Osteocyte (in vitro differentiated cells): ENCODE measurements at regions not wholly inside any gene's neighbourhood (a gene's known extent, or its start where the extent isn't known, plus 50 kb on each side); places are given as distances from the start of the nearest gene placed in this dataset.
"Not testable (repeated sequence)": the region's sequence is repeated elsewhere in the genome, so short reads cannot be mapped to it uniquely, and the experiment has no call there.

Source experiments
- DNase-seq: peaks from one replicate; pipeline ENCODE4 v3.0.0; 2021; ENCODE audit warnings: mixed read lengths; ENCODE audit not compliant: unreplicated experiment; ENCODE audit errors: extremely low spot score
- H3K27ac Mint-ChIP-seq: one replicate; pipeline ENCODE4 v1.8.0; 2021; ENCODE audit warnings: mild to moderate bottlenecking, mixed read lengths; ENCODE audit not compliant: unreplicated experiment
- H3K27me3 Mint-ChIP-seq: one replicate; pipeline ENCODE4 v1.8.0; 2021; ENCODE audit warnings: mixed read lengths; ENCODE audit not compliant: unreplicated experiment
- H3K36me3 Mint-ChIP-seq: one replicate; pipeline ENCODE4 v1.8.0; 2021; ENCODE audit warnings: mixed read lengths; ENCODE audit not compliant: unreplicated experiment
- H3K4me1 Mint-ChIP-seq: one replicate; pipeline ENCODE4 v1.8.0; 2021; ENCODE audit warnings: mixed read lengths; ENCODE audit not compliant: unreplicated experiment
- H3K4me3 Mint-ChIP-seq: one replicate; pipeline ENCODE4 v1.8.0; 2021; ENCODE audit warnings: mild to moderate bottlenecking, moderate library complexity, mixed read lengths; ENCODE audit not compliant: unreplicated experiment
- H3K9me3 Mint-ChIP-seq: one replicate; pipeline ENCODE4 v1.8.0; 2021; ENCODE audit warnings: mixed read lengths; ENCODE audit not compliant: unreplicated experiment
- TF ChIP-seq, protein P1 (sequence below): fragments of 200-600 bp; sonication (generic); IDR thresholded peaks from 2 replicates; pipeline ENCODE4 v1.5.0; 2021; ENCODE audit warnings: antibody characterized with exemption, mild to moderate bottlenecking, moderate library complexity

DNA sequence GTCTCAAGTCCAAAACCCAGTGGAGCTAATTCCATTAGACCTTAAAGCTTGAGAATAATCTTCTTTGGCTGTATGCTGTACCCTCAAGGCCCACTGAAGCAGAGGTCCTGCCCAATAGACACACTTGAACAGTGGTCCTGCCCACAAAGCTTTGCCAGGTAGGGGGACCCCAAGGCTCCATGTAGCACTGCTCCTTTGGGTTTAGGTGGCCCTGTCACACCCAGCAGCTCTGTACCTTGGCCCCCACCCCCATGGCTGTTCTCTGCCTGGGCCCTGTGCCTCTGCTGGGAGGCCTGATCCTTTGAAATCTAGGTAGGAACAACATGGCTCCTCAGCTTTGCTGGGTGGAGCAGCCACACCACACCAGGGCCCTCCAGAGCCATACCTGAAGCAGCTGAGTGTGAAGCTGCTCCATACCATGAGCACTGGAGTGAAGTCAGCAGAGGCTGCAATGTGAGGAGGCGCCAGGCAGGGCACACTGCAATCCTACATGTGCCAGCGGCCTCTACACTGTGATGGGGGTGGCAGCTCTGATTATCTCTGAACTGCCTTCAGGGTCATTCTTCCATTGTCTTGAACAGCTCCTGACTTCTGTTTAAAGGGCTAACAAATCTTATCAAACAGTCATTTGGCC is 188.0 kb upstream of the CCDC54 start:
- no peaks in the 10 kb centered on the region for H3K36me3 Mint-ChIP-seq
- no peaks in the 10 kb centered on the region for H3K27me3 Mint-ChIP-seq
- H3K4me1 Mint-ChIP-seq, result no peaks in the 10 kb centered on the region
- TF ChIP-seq, protein P1, sequence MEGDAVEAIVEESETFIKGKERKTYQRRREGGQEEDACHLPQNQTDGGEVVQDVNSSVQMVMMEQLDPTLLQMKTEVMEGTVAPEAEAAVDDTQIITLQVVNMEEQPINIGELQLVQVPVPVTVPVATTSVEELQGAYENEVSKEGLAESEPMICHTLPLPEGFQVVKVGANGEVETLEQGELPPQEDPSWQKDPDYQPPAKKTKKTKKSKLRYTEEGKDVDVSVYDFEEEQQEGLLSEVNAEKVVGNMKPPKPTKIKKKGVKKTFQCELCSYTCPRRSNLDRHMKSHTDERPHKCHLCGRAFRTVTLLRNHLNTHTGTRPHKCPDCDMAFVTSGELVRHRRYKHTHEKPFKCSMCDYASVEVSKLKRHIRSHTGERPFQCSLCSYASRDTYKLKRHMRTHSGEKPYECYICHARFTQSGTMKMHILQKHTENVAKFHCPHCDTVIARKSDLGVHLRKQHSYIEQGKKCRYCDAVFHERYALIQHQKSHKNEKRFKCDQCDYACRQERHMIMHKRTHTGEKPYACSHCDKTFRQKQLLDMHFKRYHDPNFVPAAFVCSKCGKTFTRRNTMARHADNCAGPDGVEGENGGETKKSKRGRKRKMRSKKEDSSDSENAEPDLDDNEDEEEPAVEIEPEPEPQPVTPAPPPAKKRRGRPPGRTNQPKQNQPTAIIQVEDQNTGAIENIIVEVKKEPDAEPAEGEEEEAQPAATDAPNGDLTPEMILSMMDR, result no peak
- H3K27ac Mint-ChIP-seq, result no peak overlapping the region
- H3K4me3 Mint-ChIP-seq, result no peak overlapping the region
- DNase-seq, result no peak
- H3K9me3 Mint-ChIP-seq, result no peaks in the 10 kb centered on the region

DNA sequence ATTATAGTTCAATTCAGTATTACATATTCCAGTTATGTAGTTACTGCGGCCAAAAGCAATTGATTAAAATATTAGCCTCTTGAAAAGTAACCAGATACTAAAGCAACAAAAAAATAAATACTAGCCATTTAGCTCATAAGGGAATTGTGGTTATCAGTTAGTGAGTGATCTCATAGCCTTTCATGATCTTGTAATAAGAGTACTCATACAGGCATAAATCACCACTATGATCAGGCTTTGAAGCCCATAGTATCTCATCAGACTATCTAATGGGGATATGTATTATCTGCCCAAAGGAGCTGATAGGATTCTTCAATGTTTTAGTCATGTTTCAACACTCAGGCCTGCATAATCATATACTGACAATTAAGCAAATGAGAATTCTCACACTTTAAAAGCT is 184.1 kb upstream of the CCDC54 start:
- no peaks in the 10 kb centered on the region for H3K27me3 Mint-ChIP-seq
- DNase-seq, result no peak
- H3K27ac Mint-ChIP-seq, result no peak overlapping the region
- H3K9me3 Mint-ChIP-seq, result no peaks in the 10 kb centered on the region
- TF ChIP-seq, protein P1, result no peak
- peaks cover 2% of the 10 kb centered on the region for H3K4me1 Mint-ChIP-seq
- H3K36me3 Mint-ChIP-seq, result no peaks in the 10 kb centered on the region
- H3K4me3 Mint-ChIP-seq, result no peak overlapping the region

DNA sequence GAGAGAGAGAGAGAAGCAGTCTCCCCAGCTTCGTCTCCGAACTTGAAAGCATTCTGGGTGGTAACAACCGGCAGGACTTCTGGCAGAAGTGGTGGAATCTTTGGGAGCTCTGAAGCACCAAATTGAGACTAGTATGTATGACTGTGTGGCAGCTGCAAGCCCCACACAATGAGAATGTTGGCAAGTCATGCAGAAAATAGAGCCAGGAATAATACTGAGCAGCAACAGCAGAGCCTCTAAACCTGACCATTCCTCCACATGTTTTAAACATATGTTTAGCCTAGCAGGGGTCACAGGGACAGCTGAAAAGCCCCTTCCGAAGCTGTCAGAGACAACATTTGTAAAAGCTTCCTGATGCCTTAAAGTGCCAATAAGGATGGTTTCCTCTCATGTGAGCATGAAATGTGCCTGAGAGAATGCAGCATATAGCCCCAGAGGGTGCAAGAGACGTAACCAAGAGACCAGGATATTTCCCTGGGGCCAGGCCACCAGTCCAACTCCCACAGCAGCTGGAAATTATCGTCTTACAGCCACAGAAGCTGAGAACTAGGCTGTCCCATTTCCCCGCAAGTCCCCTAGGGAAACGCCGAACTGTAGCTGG is 178.6 kb upstream of the CCDC54 start:
- TF ChIP-seq, protein P1, result no peak
- Mint-ChIP-seq H3K4me1 (peaks cover 13% of the 10 kb centered on the region), H3K36me3 (no peaks in the 10 kb centered on the region), H3K27me3 (no peaks in the 10 kb centered on the region), H3K9me3 (no peaks in the 10 kb centered on the region), H3K4me3 (no peak overlapping the region), H3K27ac (peak overlapping the region; percentile 67)
- DNase-seq, result no peak

DNA sequence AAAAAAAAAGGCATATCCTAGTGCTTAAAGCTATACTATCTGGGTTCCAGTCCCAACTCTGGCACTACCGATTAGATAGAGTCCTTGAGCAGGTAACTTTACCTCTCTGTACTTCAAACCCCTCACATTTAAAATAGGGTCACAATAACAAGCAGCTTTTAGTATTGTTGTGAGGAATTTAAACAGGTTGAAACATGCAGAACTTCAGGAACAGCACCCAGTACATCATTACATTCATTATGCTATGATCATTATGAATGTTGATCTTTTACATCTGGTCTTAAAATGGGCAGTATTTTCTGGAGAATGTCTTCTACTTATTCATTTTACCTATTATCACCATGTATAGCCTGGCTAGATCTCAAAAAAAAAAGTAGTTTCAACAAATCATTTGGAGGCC is 176.1 kb upstream of the CCDC54 start:
- H3K27ac Mint-ChIP-seq, result peak overlapping the region; percentile 21
- H3K4me3 Mint-ChIP-seq, result no peak overlapping the region
- H3K27me3 Mint-ChIP-seq, result no peaks in the 10 kb centered on the region
- no peaks in the 10 kb centered on the region for H3K9me3 Mint-ChIP-seq
- no peak for DNase-seq
- TF ChIP-seq, protein P1, result no peak
- peaks cover 14% of the 10 kb centered on the region for H3K4me1 Mint-ChIP-seq
- H3K36me3 Mint-ChIP-seq, result no peaks in the 10 kb centered on the region

DNA sequence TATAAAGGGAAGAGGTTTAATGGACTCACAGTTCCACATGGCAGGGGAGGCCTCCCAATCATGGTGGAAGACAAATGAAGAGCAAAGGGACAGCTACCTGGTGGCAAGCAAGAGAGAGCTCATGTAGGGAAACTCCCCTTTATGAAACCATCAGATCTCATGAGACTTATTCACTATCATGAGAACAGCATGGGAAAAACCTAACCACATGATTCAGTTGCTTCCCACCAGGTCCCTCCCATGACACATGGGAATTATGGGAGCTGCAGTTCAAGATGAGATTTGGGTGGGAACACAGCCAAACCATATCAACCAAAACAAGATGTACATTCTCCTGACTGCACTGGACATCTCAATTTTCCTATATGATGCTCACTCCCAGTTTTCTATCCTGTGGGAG is 174.4 kb upstream of the CCDC54 start:
- not testable (repeated sequence) for H3K27me3 Mint-ChIP-seq, H3K4me3 Mint-ChIP-seq, H3K9me3 Mint-ChIP-seq, H3K36me3 Mint-ChIP-seq, H3K27ac Mint-ChIP-seq, DNase-seq
- H3K4me1 Mint-ChIP-seq, result peaks cover 31% of the 10 kb centered on the region
